GM18517 (cell line): ENCODE measurements at regions not wholly inside any gene's neighbourhood (a gene's known extent, or its start where the extent isn't known, plus 50 kb on each side); places are given as distances from the start of the nearest gene placed in this dataset.

Experiments
- ATAC-seq: cut with Tn5 transposase; IDR thresholded peaks from one replicate; pipeline ENCODE4 v1.9.1; 2021; ENCODE audit warnings: mild to moderate bottlenecking, moderate library complexity; ENCODE audit not compliant: unreplicated experiment

DNA sequence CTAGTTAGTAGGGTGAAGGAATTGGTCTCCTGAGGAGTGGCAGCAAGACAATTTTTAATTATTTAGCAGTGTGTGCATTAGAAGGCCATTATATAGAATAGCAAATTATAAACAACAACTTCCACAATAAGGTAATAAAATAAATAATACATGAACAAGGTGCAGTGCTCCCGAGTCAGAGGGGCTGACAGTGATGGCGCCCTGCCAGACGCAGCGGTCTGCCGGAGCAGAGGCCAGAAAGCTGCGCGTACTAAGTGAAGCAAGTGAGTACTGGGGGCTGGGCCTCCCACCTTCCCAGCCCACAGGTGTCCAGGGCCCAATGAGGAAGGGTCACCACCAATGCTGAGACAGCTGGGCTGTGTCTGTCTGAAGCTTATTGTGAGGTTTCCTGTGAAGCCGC lies 72.0 kb upstream of the VRK1 start:
- ATAC-seq, result no peak

DNA sequence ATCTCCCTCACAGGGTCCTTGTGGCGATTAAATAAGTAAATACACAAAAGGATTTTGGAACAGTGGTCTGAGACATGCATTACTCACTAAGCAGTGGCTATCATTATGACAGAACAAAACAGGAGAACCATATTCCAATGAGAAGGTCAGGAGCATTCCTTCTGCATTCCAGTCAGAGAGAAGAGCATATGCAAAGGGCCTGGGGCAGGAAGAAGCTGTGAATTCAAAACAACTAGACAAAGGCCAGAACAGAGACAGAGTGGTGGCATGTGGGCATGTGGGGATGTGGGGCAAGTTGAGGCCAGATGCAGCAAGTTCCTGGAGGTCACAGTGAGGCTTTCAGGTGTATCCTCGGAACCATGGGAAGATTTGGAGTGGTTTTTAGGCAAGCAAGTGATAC lies 70.1 kb upstream of the VRK1 start:
- ATAC-seq, result no peak

DNA sequence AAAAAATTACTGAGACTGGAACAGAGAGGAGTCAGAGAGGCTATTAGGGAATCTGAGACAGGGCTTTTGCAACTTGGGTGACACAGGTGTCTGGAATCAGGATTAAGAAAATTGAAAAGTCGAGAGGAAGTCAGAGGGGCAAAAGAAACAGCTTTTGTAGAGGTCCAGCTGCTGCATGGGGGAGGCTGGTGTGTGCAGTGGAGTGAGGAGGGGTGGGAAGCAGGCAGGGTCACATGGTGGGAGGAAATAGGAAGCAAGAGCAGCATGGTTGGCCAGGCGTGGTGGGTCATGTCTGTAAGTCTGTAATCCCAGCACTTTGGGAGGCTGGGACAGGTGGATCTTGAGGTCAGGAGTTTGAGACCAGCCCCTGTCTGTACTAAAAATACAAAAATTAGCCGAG lies 69.7 kb upstream of the VRK1 start:
- ATAC-seq, result no peak

DNA sequence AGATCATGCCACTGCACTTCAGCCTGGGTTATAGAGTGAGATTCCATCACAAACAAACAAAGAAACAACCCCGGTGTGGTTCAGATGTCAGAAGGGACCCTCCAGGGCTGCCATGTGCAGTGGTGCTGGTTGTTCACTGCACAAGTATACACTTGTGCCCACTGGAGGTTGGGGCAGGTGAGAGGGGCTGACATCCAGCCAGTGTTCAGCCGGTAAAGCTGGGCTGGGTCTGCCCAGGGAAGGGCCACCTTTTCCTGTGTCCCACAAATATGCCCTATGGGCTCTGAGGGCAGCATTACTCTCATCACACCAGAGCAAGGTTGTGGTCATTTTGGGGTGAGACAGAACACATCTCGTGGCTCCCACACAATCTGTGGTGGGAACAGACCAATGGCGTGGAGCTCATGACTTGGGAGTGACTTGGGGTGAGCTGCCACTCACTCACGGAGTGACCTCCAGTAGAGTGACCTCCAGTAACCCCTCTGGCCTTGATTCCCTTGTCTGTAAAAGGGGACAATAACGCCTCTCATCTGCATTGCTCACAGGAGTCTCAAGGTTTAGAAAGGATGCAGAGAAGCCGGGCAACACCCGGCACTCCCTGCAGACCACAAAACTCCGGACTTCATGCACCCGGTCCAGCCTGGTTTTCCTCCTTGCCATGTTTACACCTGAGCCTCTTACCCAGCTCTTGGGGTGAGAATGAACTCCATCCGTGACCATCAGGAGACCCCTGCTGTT lies 69.0 kb upstream of the VRK1 start:
- ATAC-seq, result no peak

DNA sequence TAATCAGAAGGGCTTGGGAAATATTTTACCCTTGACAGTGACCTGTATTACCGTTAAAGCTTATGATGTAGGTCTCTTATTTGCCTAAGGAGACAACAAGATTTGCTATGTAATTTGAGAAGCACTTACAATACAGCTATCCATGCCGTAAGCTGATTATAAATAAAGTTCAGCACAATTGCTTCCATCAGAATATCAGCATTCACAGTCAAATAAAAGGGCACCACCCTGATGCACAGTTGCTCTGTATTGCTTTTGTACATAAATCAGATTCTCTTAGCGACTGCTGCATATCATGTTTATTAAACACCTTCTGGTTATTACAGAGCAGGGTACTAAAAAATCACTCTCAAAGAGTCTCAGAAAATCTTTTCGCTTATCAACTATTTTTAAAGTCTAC lies 67.3 kb upstream of the VRK1 start:
- no peak for ATAC-seq

DNA sequence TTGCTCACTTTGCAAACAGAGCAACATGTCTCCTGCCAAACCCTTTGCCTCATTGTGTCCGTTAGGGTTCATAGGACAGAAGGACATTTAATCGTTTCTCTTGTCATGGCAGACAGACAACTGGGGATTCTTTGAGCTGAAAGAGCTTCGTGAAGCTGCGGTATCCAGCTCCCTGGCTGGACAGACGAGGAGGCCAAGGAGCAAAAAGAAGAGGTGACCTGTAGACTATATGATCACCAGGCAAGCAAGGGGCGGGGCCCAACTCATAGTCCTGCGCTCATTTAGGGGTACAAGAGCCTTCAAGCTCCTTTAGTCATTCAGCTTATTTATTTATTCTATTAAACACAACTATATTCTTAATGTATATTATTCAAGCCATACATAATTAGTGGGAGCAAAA lies 66.8 kb upstream of the VRK1 start:
- no peak for ATAC-seq

DNA sequence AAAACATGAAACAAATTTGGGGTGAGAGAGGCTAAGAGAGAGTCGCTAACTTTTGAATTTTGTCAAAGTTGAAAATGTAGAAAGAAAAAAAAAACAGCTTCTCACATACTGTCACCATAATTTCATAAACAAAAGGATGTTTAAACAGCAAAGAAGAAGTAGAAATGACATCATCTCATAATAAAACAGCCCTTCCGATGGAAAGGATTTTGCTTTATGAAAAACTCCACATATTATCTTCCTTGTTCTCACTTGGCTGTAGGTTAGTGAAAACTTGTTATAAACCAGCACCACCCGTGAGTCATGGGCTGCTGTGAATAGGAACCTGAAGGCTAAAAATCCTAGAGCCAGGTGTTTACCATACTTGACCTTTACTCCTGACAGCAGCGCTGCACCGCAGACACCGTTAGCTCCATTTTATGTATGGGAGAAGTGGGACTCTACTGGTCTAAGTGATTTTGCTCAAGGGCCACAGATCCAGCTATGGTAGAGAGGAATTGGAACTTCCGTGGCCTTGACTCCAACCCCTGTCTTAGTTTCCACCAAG lies 63.0 kb upstream of the VRK1 start:
- ATAC-seq, result no peak

DNA sequence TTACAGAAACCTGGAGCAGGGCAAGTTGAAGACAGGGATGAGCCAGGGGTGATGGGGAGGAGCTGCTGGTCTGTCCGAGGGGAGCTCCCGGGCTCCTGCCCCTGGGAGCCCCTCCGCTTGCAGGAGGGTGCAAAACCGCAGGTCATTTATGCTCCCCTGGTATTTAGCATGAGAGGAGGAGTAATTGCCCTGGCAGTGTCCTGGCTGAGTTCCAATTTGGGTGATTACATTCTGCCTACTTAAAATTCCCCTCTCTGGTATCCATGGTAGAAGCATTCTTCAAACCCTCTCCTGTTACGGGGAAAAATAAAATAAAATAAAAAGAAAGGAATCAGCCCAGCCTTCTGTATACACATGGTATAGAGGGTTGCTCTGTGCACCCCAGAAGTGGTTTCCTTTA lies 61.7 kb upstream of the VRK1 start:
- ATAC-seq, result no peak

DNA sequence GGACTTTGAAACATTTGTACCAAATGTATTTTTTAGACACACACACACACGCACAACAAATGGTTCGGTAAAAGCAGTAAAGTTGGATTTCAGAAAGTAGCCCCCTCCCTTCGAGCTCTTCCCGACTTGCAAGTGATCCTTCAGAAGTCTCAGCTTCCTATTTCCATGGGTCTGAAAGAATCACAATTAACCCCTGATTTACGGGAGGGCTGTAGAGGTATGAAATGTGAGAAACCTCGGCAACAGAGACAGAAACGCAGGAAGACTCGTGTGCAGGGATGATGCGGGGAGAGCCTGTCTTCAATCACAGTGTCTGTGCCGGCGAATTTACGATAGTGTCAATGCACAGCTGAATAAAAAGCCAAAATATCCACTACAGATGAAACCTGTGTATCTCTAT lies 60.7 kb upstream of the VRK1 start:
- no peak for ATAC-seq

DNA sequence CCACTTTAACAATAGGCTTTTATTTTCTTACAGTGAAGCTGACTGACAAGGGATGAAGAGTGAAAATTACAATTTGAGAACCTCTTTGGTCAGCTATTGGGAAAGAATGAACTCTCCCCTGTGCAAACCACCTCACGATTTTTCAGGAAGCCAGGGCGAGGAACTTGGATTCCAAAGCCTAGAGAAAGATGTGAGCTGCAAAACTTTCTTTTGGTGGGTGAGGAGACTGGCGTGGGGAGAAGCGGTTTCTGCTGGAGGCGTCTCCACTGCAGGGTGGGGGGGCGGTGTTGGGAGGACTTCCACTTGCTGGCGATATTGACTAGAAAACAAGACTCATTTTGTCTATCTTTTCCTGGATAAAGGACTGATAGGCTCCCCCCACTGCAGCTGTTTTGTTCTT lies 59.3 kb upstream of the VRK1 start:
- no peak for ATAC-seq

DNA sequence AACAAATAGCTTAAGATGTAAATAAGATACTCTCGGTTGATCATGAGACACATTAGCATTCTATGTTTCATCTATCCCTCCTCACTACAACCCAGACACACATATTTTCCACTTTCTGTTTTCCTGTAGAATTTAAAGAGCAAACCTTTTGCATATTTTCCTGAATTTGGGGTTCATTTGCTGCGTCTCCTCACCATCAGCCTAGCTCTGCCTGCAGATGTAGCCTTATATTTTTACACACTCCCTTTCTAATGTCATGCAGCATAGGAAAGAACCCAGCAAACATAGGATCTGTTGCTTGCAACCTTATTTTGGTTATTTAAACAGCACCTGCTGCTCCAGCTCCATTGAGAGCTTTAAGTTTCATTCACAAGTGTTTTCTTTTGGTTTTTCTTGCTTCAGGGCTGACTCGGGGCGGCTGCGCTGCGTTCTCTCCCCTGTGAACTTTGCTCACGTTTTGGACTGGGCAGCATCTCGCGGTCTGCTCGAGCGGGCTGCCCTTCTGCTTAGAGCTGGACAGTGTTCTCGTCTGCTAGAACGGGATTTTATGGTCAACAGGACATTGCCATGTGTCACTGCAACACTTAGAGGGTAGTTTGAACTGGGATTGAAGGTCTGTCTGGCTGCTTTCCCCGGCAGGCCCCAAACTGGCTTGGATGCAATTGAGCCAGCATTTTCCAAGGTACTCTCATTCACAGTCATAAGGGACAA lies 57.8 kb upstream of the VRK1 start:
- no peak for ATAC-seq

DNA sequence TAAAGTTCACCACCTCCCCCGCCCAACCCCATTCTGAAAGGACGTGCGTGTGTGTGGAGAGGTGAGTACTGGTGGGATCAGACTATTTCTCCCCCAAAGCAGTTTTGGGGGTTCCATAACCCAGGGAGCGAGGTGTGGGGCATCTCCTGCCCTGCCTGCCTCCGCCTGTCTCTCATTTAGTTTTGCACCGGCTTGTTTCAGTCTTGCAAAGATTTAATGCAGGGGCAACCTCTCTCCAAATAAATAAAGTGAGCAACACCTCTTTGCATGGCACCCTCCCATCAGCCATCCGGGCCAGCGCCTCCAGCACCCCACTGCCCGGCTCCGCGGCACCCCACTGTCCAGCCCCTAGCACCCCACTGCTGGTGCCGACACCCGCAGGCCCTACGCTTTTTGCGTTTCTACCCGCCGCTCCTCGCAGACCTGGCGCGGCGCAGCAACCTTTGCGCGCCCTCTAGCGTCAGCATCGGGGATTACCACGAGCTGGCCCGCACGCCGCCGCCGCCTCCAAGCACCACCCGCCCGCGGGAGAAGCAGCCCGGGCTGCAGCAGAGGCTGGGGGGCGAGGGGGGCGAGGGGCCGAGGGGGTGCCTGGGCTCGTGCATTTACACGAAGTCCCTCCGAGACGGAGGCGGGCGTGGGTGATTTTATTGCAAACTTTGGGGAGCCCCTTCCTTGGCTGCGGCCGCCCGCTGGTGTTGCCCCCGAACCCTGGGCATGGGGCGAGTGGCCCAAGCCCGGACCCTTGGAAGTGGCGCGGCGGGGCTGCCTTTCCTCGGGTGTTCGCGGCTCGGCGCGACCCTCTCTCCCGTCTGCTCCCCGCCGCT lies 55.8 kb upstream of the VRK1 start:
- no peak for ATAC-seq

DNA sequence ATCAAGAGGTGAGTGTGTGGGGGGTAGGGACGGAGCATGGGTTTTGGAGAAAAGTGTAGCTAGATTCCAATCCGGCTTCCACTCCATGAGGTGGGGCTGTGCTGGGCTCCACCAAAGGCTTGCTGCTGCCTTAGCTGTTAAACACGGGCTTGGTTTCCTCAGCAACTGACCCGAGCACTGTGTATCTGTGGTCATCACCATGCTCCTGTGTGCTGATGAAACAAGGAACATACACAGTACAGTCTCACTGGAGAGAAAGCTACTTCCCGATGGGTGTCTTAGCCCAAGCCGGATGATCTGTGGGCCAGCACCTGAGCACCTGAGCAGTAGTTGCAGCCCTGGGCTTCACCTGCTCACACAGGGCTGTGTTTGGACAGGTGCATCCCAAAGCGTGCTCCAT lies 52.9 kb upstream of the VRK1 start:
- ATAC-seq, result no peak

DNA sequence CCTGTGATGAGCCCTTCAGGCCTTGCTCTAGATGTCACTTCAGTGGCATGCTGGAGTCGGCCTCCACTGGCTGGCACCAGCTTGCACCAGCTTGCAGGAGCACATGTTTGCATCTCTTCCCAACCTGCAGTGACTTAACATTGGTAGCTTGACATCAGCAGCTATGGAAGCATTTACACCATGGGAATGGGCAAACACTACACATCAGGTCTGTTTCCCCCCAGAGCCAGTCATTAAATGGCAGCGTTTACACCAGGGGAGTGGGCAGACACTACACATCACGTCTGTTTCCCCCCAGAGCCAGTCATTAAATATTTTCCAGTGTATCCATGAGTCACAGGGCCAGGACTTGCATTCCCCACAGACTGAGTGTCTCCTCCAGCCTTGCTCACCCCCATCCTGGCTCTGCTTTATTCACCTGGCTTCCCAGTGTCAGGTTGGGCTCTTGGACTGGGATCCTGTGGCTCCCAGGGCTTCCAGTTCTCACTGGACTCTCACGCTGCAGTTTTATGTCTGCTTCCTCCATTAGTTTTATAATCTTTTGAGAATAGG lies 51.6 kb upstream of the VRK1 start:
- ATAC-seq, result no peak

DNA sequence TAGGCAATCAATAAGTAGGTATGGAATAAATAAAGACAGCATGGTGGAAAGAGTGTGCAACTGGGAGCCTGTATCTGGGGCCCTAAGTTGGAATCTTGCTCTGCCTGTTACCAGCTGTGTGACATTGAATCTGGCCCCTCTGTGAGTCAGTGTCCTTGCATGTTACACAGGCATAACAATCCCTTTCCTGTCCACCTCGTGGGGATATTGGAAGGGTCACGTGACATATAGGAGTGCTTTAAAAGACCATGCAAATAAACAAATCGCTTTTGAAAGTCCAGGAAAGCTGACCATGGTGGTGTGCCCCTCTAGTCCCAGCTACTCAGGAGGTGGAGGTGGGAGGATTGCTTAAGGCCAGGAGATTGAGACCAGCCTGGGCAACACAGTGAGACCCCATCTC lies 51.1 kb upstream of the VRK1 start:
- no peak for ATAC-seq

DNA sequence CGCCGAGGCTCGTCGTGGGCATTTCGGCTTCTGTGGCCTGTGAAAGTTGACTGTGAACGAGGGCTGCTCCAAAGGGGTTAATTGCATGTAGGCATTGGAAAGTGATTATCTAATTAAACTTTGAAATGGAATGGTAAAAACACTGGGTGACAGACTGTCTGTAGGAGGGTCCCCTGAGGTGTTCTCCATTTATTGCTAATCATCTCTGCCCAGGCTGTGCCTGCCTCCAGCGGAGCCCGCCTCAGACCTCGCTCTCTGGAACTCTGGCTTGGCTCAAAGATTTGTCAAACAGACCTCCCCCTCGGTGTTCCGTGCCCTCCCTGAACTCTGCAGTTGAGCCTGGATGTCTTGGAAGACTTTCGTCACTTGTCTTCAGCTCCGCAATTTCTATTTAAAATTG lies 50.2 kb upstream of the VRK1 start:
- no peak for ATAC-seq
